ENCODE measurements at regions not wholly inside any gene's neighbourhood (a gene's known extent, or its start where the extent isn't known, plus 50 kb on each side); places are given as distances from the start of the nearest gene placed in this dataset.

- DNase-seq (ENCODE audit: low spot score): no peak
These were observed 187.6 kb downstream of the PCSK1 start for GRCh38 chr5:96245140-96246091.

GRCh38 chr5:96244696-96245095 lies 188.4 kb downstream of the PCSK1 start:
- DNase-seq (ENCODE audit: low spot score): no peak

- DNase-seq (ENCODE audit: low spot score): no peak
These were observed 189.2 kb downstream of the PCSK1 start for GRCh38 chr5:96243862-96244261.

- DNase-seq (ENCODE audit: low spot score): no peak
These were observed 189.8 kb downstream of the PCSK1 start for GRCh38 chr5:96243203-96243602.

GRCh38 chr5:96242571-96242970 lies 190.5 kb downstream of the PCSK1 start:
- DNase-seq (ENCODE audit: low spot score): no peak

GRCh38 chr5:96236831-96237230 lies 196.2 kb downstream of the PCSK1 start:
- DNase-seq (ENCODE audit: low spot score): no peak

GRCh38 chr5:96236051-96236450 lies 197.0 kb downstream of the PCSK1 start:
- no peak for DNase-seq (ENCODE audit: low spot score)

- DNase-seq (ENCODE audit: low spot score): no peak
These were observed 197.8 kb downstream of the PCSK1 start for GRCh38 chr5:96235008-96235910.

GRCh38 chr5:96232602-96233001 lies 200.4 kb downstream of the PCSK1 start:
- no peak for DNase-seq (ENCODE audit: low spot score)

- DNase-seq (ENCODE audit: low spot score): no peak
These were observed 203.9 kb downstream of the PCSK1 start for GRCh38 chr5:96229188-96229587.

GRCh38 chr5:96228408-96228807 lies 204.6 kb downstream of the PCSK1 start:
- DNase-seq (ENCODE audit: low spot score): no peak

GRCh38 chr5:96227957-96228356 lies 205.1 kb downstream of the PCSK1 start:
- no peak for DNase-seq (ENCODE audit: low spot score)

GRCh38 chr5:96226941-96227552 lies 206.0 kb downstream of the PCSK1 start:
- DNase-seq (ENCODE audit: low spot score): peak; percentile 78

- DNase-seq (ENCODE audit: low spot score): no peak
These were observed 210.9 kb downstream of the PCSK1 start for GRCh38 chr5:96222129-96222528.

- DNase-seq (ENCODE audit: low spot score): peak; percentile 33
These were observed 212.2 kb downstream of the PCSK1 start for GRCh38 chr5:96220610-96221390.

GRCh38 chr5:96219580-96220281 lies 213.3 kb downstream of the PCSK1 start:
- peak; percentile 60 for DNase-seq (ENCODE audit: low spot score)

- DNase-seq (ENCODE audit: low spot score): no peak
These were observed 214.4 kb downstream of the PCSK1 start for GRCh38 chr5:96218653-96219052.

GRCh38 chr5:96214442-96215197 lies 218.4 kb downstream of the PCSK1 start:
- DNase-seq (ENCODE audit: low spot score): no peak

GRCh38 chr5:96209829-96210228 lies 223.2 kb downstream of the PCSK1 start:
- peak; percentile 30 for DNase-seq (ENCODE audit: low spot score)

- DNase-seq (ENCODE audit: low spot score): no peak
These were observed 225.6 kb downstream of the PCSK1 start for GRCh38 chr5:96207420-96207819.

Data from GM03348 (cell line).